HepG2 (cell line): ENCODE measurements at regions not wholly inside any gene's neighbourhood (a gene's known extent, or its start where the extent isn't known, plus 50 kb on each side); places are given as distances from the start of the nearest gene placed in this dataset.

ENCODE experiments used
- ATAC-seq: fragments of 200-7000 bp; cut with Tn5 transposase; 3 replicates; pipeline ENCODE4 v1.9.1; 2020; ENCODE audit warnings: mild to moderate bottlenecking, moderate library complexity
- BruUV-seq: library from RNA; stranded (reverse); fragments of 400-500 nt; replicated peaks from 2 replicates; lab custom pipeline; 2021; lab: Mats Ljungman, UMichigan
- CTCF ChIA-PET: fragments of 300-600 bp; formaldehyde crosslinking; extraction: SDS; loops from one replicate; lab custom pipeline; 2021; ENCODE audit warnings: low total read pairs, inconsistent platforms, low intra/inter-chr PET ratio; lab: Yijun Ruan, JAX
- POLR2A ChIA-PET: fragments of 350-600 bp; sonication (Branson Sonifier 250); formaldehyde crosslinking; loops from one replicate; lab custom pipeline; 2020; ENCODE audit warnings: antibody characterized with exemption, inconsistent platforms; lab: Yijun Ruan, JAX
- DNase-seq: peaks from one replicate; pipeline ENCODE4 v3.0.0-alpha.2; 2015; ENCODE audit warnings: low spot score
- FAIRE-seq: peaks from 3 replicates; lab custom pipeline; 2011; peaks lifted over from hg19 to GRCh38; lab: Jason Lieb, UNC
- H2AFZ ChIP-seq: one replicate; pipeline ENCODE4 v1.6.1; 2011; ENCODE audit warnings: low read length, inconsistent platforms
- H3K27ac ChIP-seq: fragments of 300-600 bp; 3 replicates; pipeline ENCODE4 v1.8.0; 2011; ENCODE audit warnings: mixed run types, mild to moderate bottlenecking, mixed read lengths, low read length, inconsistent platforms; ENCODE audit not compliant: insufficient read depth; ENCODE audit errors: extremely low read length
- H3K27me3 ChIP-seq, 2 experiments: fragments of 200-600 bp in 1 of 2; 2 replicates in 1 of 2; 3 replicates in 1 of 2; pipeline versions ENCODE4 v1.6.0 to v1.8.0; 2011; ENCODE audit warnings: low read length in 2 of 2, mild to moderate bottlenecking in 2 of 2, moderate library complexity in 2 of 2, inconsistent platforms in 1 of 2; ENCODE audit not compliant: insufficient read depth in 2 of 2, control insufficient read depth in 1 of 2
- H3K36me3 ChIP-seq, 2 experiments: fragments of 200-600 bp in 1 of 2; replicated peaks in 1 of 2; 2 replicates in 1 of 2; 3 replicates in 1 of 2; pipeline versions ENCODE4 v1.5.1 to v1.8.0; 2011; ENCODE audit warnings: low read length in 2 of 2, inconsistent platforms in 1 of 2; ENCODE audit not compliant: insufficient read depth in 2 of 2, control insufficient read depth in 1 of 2
- H3K4me1 ChIP-seq: 2 replicates; pipeline ENCODE4 v1.5.1; 2012; ENCODE audit warnings: low read length, inconsistent platforms; ENCODE audit not compliant: insufficient read depth
- H3K4me2 ChIP-seq: 2 replicates; pipeline ENCODE4 v1.6.0; 2011; ENCODE audit warnings: low read depth, low read length, inconsistent platforms
- H3K4me3 ChIP-seq, 3 experiments: fragments of 200-600 bp in 1 of 3; sonication (generic), shearing (Covaris generic) in 1 of 3; replicated peaks in 1 of 3; 2 replicates each; pipeline ENCODE4 v1.5.1; 2011 to 2016; ENCODE audit warnings: low read length in 3 of 3, inconsistent platforms in 2 of 3, low read depth in 2 of 3, mild to moderate bottlenecking in 2 of 3, control low read depth in 1 of 3, mixed read lengths in 1 of 3; ENCODE audit not compliant: insufficient read depth in 1 of 3
- H3K79me2 ChIP-seq: one replicate; pipeline ENCODE4 v1.6.1; 2011; ENCODE audit warnings: low read length, inconsistent platforms; ENCODE audit not compliant: insufficient read depth
- H3K9ac ChIP-seq: 2 replicates; pipeline ENCODE4 v1.6.0; 2011; ENCODE audit warnings: mild to moderate bottlenecking, low read depth, low read length, inconsistent platforms; ENCODE audit not compliant: insufficient read depth
- H3K9me3 ChIP-seq: 2 replicates; pipeline ENCODE4 v1.5.1; 2012; ENCODE audit warnings: mild to moderate bottlenecking, low read length
- H4K20me1 ChIP-seq: 2 replicates; pipeline ENCODE4 v1.6.0; 2011; ENCODE audit warnings: inconsistent platforms, mild to moderate bottlenecking, low read length, moderate library complexity; ENCODE audit not compliant: insufficient read depth
- MAFK ChIP-seq, 2 experiments: IDR thresholded peaks in 1 of 2; conservative IDR thresholded peaks in 1 of 2; 2 replicates each; pipeline ENCODE4 v1.6.1; 2011; ENCODE audit warnings: improper control_type of control experiment in 2 of 2, low read length in 2 of 2
- MAZ ChIP-seq, 2 experiments: sonication (generic) in 1 of 2; formaldehyde crosslinking in 1 of 2; IDR thresholded peaks; 2 replicates each; pipeline versions ENCODE4 v1.5.0 to v1.6.1; 2012 to 2020; ENCODE audit warnings: low read depth in 2 of 2, mild to moderate bottlenecking in 2 of 2, borderline replicate concordance in 1 of 2, improper control_type of control experiment in 1 of 2, low read length in 1 of 2, missing genetic modification reagents in 1 of 2, moderate library complexity in 1 of 2
- MTA3 ChIP-seq: sonication (generic); formaldehyde crosslinking; IDR thresholded peaks from 2 replicates; pipeline ENCODE4 v1.4.0; 2020; ENCODE audit warnings: missing genetic modification reagents
- SRSF4 ChIP-seq: fragments of 200-400 bp; formaldehyde crosslinking; IDR thresholded peaks from one replicate; pipeline ENCODE4 v1.6.1; 2018; ENCODE audit warnings: mild to moderate bottlenecking, low read depth, low read length, moderate library complexity; ENCODE audit not compliant: poor library complexity, severe bottlenecking
- ZNF44 ChIP-seq: sonication (generic); formaldehyde crosslinking; IDR thresholded peaks from 2 replicates; pipeline ENCODE4 v1.5.1; 2020; ENCODE audit warnings: mild to moderate bottlenecking, missing genetic modification reagents
- ZNF530 ChIP-seq: sonication (generic); formaldehyde crosslinking; IDR thresholded peaks from 2 replicates; pipeline ENCODE4 v1.5.0; 2020; ENCODE audit warnings: low read depth, mild to moderate bottlenecking, missing genetic modification reagents
- ZNF605 ChIP-seq: sonication (generic); formaldehyde crosslinking; IDR thresholded peaks from 2 replicates; pipeline ENCODE4 v1.8.0; 2022; ENCODE audit warnings: mild to moderate bottlenecking, missing genetic modification reagents
- WGBS: methylation state at CpG from one replicate; pipeline ENCODE4 v1.1.6; 2017; ENCODE audit warnings: low lambda C conversion rate; 5-methylcytosine and 5-hydroxymethylcytosine counted together
- in situ Hi-C: cut with HindIII; loops from 2 replicates; pipeline ENCODE4 v1.10.0; 2017; ENCODE audit warnings: low pct_unique_long_range_greater_than_20kb; ENCODE audit not compliant: extremely low pct_ligation_motif_present
- intact Hi-C: fragments of 100-400 bp; cut with micrococcal nuclease; formaldehyde crosslinking; loops from one replicate; pipeline ENCODE4 v1.10.0; 2022; ENCODE audit not compliant: unreplicated experiment
- TF ChIP-seq, protein P1 (sequence below): sonication (generic); formaldehyde crosslinking; IDR thresholded peaks from 2 replicates; pipeline ENCODE4 v1.9.0; 2021; ENCODE audit warnings: mild to moderate bottlenecking, missing genetic modification reagents
- TF ChIP-seq, protein P2 (sequence below): sonication (generic); formaldehyde crosslinking; IDR thresholded peaks from 2 replicates; pipeline ENCODE4 v1.8.0; 2023; ENCODE audit warnings: mild to moderate bottlenecking, missing genetic modification reagents
- TF ChIP-seq, protein P3 (sequence below): IDR thresholded peaks from 2 replicates; pipeline ENCODE4 v1.6.1; 2016; ENCODE audit warnings: low read depth, missing genetic modification reagents, missing compliant biosample characterization

DNA sequence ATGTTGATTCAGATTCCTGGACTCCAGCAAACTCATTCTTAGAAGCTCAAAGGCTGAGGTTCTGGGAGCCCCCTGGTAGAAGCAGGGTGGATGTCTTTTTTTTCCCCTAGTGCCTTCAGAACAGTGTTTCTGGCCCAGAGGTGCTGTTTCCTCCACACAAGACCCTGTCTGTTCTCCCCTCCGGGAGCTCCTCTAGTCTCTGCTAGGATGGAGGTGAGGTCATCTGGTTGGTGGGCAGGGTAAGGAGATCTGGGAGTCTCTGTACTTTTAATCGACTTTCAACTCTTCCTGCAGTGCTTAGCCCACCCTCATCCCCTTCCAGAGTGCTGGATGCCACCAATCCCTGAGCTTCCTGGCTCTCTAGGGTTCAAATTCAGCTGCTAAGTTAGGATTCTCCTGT is 192.0 kb downstream of the SH3BP4 start:
- WGBS, result 15% methylated on average over 2 of the region's 2 CpGs
- Histone ChIP-seq H3K27me3 (peaks cover 0 to 54% of the 10 kb centered on the region in 2 experiments; a peak in 4 of 5 replicates), H4K20me1 (no peaks in the 10 kb centered on the region; the same call in 1 of the 2 replicates), H3K9ac (no peak overlapping the region), H3K9me3 (no peaks in the 10 kb centered on the region), H3K27ac (no peak overlapping the region), H3K4me3 (no peak overlapping the region), H2AFZ (no peak overlapping the region), H3K79me2 (no peaks in the 10 kb centered on the region), H3K36me3 (no peaks in the 10 kb centered on the region), H3K4me1 (peaks cover 6% of the 10 kb centered on the region), H3K4me2 (no peak overlapping the region)
- BruUV-seq, result no TSS peak
- ChIA-PET CTCF (no interaction called here), POLR2A (no interaction called here)
- in situ Hi-C loops, result loop anchor here (5.0 kb wide), 1 partner anchor 449 kb away; no protein-coding TSS in a partner anchor
- intact Hi-C loops, result no loop called here
- DNase-seq, result no peak
- no peak for ATAC-seq
- FAIRE-seq, result no peak
- TF ChIP-seq SRSF4 (no peak), MAZ (IDR thresholded peaks at IDR 0.05; ENCODE audit: borderline replicate concordance, low read depth, low read length) (no peak), MAZ (CRISPR knock-in tag; IDR thresholded peaks at IDR 0.05; ENCODE audit: low read depth) (no peak), MAFK (conservative IDR thresholded peaks at IDR 0.05 in 1 of 2, IDR thresholded peaks at IDR 0.05 in 1 of 2; ENCODE audit: low read length in 2 of 2) (no peak), ZNF530 (no peak), ZNF605 (CRISPR knock-in tag) (no peak), MTA3 (no peak), ZNF44 (CRISPR knock-in tag) (no peak)
- TF ChIP-seq, protein P1, sequence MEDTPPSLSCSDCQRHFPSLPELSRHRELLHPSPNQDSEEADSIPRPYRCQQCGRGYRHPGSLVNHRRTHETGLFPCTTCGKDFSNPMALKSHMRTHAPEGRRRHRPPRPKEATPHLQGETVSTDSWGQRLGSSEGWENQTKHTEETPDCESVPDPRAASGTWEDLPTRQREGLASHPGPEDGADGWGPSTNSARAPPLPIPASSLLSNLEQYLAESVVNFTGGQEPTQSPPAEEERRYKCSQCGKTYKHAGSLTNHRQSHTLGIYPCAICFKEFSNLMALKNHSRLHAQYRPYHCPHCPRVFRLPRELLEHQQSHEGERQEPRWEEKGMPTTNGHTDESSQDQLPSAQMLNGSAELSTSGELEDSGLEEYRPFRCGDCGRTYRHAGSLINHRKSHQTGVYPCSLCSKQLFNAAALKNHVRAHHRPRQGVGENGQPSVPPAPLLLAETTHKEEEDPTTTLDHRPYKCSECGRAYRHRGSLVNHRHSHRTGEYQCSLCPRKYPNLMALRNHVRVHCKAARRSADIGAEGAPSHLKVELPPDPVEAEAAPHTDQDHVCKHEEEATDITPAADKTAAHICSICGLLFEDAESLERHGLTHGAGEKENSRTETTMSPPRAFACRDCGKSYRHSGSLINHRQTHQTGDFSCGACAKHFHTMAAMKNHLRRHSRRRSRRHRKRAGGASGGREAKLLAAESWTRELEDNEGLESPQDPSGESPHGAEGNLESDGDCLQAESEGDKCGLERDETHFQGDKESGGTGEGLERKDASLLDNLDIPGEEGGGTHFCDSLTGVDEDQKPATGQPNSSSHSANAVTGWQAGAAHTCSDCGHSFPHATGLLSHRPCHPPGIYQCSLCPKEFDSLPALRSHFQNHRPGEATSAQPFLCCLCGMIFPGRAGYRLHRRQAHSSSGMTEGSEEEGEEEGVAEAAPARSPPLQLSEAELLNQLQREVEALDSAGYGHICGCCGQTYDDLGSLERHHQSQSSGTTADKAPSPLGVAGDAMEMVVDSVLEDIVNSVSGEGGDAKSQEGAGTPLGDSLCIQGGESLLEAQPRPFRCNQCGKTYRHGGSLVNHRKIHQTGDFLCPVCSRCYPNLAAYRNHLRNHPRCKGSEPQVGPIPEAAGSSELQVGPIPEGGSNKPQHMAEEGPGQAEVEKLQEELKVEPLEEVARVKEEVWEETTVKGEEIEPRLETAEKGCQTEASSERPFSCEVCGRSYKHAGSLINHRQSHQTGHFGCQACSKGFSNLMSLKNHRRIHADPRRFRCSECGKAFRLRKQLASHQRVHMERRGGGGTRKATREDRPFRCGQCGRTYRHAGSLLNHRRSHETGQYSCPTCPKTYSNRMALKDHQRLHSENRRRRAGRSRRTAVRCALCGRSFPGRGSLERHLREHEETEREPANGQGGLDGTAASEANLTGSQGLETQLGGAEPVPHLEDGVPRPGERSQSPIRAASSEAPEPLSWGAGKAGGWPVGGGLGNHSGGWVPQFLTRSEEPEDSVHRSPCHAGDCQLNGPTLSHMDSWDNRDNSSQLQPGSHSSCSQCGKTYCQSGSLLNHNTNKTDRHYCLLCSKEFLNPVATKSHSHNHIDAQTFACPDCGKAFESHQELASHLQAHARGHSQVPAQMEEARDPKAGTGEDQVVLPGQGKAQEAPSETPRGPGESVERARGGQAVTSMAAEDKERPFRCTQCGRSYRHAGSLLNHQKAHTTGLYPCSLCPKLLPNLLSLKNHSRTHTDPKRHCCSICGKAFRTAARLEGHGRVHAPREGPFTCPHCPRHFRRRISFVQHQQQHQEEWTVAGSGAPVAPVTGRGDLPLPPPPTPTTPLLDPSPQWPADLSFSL, result no peak
- TF ChIP-seq, protein P2, sequence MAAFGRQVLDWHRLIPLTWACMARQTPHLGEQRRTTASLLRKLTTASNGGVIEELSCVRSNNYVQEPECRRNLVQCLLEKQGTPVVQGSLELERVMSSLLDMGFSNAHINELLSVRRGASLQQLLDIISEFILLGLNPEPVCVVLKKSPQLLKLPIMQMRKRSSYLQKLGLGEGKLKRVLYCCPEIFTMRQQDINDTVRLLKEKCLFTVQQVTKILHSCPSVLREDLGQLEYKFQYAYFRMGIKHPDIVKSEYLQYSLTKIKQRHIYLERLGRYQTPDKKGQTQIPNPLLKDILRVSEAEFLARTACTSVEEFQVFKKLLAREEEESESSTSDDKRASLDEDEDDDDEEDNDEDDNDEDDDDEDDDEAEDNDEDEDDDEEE (CRISPR knock-in tag), result no peak
- TF ChIP-seq, protein P3, sequence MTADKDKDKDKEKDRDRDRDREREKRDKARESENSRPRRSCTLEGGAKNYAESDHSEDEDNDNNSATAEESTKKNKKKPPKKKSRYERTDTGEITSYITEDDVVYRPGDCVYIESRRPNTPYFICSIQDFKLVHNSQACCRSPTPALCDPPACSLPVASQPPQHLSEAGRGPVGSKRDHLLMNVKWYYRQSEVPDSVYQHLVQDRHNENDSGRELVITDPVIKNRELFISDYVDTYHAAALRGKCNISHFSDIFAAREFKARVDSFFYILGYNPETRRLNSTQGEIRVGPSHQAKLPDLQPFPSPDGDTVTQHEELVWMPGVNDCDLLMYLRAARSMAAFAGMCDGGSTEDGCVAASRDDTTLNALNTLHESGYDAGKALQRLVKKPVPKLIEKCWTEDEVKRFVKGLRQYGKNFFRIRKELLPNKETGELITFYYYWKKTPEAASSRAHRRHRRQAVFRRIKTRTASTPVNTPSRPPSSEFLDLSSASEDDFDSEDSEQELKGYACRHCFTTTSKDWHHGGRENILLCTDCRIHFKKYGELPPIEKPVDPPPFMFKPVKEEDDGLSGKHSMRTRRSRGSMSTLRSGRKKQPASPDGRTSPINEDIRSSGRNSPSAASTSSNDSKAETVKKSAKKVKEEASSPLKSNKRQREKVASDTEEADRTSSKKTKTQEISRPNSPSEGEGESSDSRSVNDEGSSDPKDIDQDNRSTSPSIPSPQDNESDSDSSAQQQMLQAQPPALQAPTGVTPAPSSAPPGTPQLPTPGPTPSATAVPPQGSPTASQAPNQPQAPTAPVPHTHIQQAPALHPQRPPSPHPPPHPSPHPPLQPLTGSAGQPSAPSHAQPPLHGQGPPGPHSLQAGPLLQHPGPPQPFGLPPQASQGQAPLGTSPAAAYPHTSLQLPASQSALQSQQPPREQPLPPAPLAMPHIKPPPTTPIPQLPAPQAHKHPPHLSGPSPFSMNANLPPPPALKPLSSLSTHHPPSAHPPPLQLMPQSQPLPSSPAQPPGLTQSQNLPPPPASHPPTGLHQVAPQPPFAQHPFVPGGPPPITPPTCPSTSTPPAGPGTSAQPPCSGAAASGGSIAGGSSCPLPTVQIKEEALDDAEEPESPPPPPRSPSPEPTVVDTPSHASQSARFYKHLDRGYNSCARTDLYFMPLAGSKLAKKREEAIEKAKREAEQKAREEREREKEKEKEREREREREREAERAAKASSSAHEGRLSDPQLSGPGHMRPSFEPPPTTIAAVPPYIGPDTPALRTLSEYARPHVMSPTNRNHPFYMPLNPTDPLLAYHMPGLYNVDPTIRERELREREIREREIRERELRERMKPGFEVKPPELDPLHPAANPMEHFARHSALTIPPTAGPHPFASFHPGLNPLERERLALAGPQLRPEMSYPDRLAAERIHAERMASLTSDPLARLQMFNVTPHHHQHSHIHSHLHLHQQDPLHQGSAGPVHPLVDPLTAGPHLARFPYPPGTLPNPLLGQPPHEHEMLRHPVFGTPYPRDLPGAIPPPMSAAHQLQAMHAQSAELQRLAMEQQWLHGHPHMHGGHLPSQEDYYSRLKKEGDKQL (CRISPR knock-in tag), result no peak
